ENCODE measurements at regions not wholly inside any gene's neighbourhood (a gene's known extent, or its start where the extent isn't known, plus 50 kb on each side); places are given as distances from the start of the nearest gene placed in this dataset.
"Not testable (repeated sequence)": the region's sequence is repeated elsewhere in the genome, so short reads cannot be mapped to it uniquely, and the experiment has no call there.

- not testable (repeated sequence) for H2AK5ac ChIP-seq (ENCODE audit: insufficient read length, low read length); H3K9me3 Mint-ChIP-seq; H2BK120ac ChIP-seq (ENCODE audit: low read depth, low read length, poor library complexity, severe bottlenecking); H2BK5ac ChIP-seq (ENCODE audit: insufficient read length, low read length); H3K27me3 ChIP-seq (ENCODE audit: insufficient read depth, low read length); H4K20me1 ChIP-seq (ENCODE audit: control insufficient read depth, insufficient read depth, insufficient read length); H3K79me1 ChIP-seq (ENCODE audit: insufficient read depth, low read depth, low read length, poor library complexity, severe bottlenecking); H3K18ac ChIP-seq (ENCODE audit: insufficient read length, low read depth, low read length); H3K23me2 ChIP-seq (ENCODE audit: insufficient read length, low read depth, low read length, poor library complexity, severe bottlenecking); H4K5ac ChIP-seq (ENCODE audit: insufficient read length, low read depth, low read length); H3K23ac ChIP-seq (ENCODE audit: insufficient read length, low read depth, low read length); H3K9me3 ChIP-seq (ENCODE audit: control insufficient read depth, low read depth, low read length); H3K79me2 ChIP-seq (ENCODE audit: insufficient read depth, low read length); H3K4me1 ChIP-seq (ENCODE audit: insufficient read depth, low read length); H3K27ac ChIP-seq (ENCODE audit: insufficient read length, low read depth, low read length); H3K27ac Mint-ChIP-seq; H3K36me3 Mint-ChIP-seq (ENCODE audit: insufficient read depth in 1 of 3, low read depth in 3 of 3); H3K14ac ChIP-seq (ENCODE audit: insufficient read depth, low read length); H4K8ac ChIP-seq (replicated peaks; ENCODE audit: insufficient read length, low read depth, low read length); H4K91ac ChIP-seq (ENCODE audit: insufficient read length, low read depth, low read length); H3T11ph ChIP-seq (ENCODE audit: low read length); H2BK20ac ChIP-seq (ENCODE audit: low read depth, low read length, poor library complexity, severe bottlenecking); H3K4me2 ChIP-seq (ENCODE audit: insufficient read depth, insufficient read length, low read length); H3K9ac ChIP-seq (ENCODE audit: extremely low read depth, insufficient read length, low read length); H3K4ac ChIP-seq (ENCODE audit: low read depth, low read length); H2BK12ac ChIP-seq (ENCODE audit: insufficient read length, low read depth, low read length); H2AFZ ChIP-seq (ENCODE audit: low read length); H3K56ac ChIP-seq (ENCODE audit: insufficient read length, low read depth, low read length); H2BK15ac ChIP-seq (ENCODE audit: low read depth, low read length)
- Mint-ChIP-seq H3K27me3 (ENCODE audit: low read depth) (peaks cover 29% of the 10 kb centered on the region), H3K4me3 (peak overlapping the region; percentile 12 to 19; a peak in 1 of 5 replicates), H3K4me1 (peaks cover 18 to 25% of the 10 kb centered on the region in 2 experiments)
- WGBS (ENCODE audit: extremely low coverage, insufficient read length, low lambda C conversion rate) = no CpG with 5 or more reads among the region's 4 CpGs
- peak; percentile 48 for DNase-seq
These were observed 101.8 kb downstream of the ATP6V0E2 start for GRCh38 chr7:149975608-149976007.
